GM11168 (cell line): ENCODE measurements at regions not wholly inside any gene's neighbourhood (a gene's known extent, or its start where the extent isn't known, plus 50 kb on each side); places are given as distances from the start of the nearest gene placed in this dataset.

Source experiments
- in situ Hi-C: fragments of 300-500 bp; cut with MboI; formaldehyde crosslinking; loops from one replicate; pipeline ENCODE4 v1.12.0; 2022; ENCODE audit warnings: low sequenced_read_pairs; ENCODE audit not compliant: unreplicated experiment

DNA sequence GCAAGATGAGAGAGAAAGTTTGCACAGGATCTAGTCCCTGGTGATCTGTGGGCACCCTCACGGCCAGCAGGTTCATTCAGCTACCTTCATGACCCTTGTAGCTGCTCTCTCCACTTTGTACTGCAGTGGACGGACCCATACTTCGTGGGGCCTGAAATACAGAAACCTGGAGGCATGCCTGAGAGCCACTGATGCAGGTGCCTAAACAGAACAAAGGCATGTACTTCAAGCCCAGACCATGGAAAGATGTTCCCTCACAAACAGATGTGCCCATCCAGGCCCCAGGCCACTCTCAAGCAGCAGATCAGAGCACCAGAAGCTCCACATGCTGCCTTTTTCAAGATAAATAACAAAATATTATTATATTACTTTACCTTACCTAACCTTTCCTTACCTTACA is 1629.0 kb downstream of the ARAP2 start:
- in situ Hi-C loops = no loop called here

DNA sequence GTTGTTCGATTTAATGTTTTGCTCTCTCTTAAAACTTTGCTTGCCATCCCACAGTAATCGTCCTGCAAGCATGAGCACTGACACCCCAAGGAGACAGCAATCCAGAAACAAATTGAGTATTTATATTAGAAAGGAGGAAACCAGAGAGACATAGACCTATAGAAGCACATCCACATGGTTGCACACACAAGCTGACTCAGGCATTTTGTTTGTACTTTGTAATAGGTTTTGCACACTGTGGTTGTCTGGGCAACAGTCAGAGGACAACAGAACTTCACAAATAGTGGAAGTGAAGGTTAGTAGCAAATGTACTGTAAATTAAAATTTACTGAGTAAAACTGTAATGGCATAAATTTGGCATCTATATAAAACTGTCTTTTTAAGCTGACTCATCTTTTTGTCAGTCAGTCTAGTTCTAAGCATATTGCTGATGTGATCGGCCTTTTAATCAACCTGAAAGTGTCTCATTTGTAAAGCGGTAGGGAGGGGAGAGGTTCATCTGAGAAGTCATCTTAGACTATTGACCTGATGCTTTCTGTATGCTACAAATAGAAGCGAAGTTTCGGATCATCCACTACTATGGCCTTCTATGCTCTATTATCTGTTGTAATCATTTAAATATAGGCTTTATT is 1624.7 kb downstream of the ARAP2 start:
- in situ Hi-C loops = no loop called here

DNA sequence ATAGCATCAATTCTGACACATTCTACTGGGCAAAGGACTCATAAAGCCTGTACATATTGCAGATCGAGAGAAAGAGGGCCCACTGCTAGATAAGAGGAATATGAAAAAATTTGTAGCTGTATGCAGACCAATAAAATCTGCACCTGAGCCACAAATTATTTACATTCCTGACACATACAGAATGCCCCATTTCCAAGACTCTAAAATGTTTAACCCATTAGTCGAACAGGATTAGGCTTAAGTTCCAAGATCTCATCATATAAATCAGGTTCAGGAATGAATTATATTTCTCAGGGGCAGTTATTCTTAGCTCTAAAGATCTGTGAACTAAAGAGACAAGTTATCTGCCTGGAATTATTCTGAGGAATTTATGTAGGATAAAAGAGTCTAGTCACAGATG is 1615.8 kb downstream of the ARAP2 start:
- in situ Hi-C loops = no loop called here

DNA sequence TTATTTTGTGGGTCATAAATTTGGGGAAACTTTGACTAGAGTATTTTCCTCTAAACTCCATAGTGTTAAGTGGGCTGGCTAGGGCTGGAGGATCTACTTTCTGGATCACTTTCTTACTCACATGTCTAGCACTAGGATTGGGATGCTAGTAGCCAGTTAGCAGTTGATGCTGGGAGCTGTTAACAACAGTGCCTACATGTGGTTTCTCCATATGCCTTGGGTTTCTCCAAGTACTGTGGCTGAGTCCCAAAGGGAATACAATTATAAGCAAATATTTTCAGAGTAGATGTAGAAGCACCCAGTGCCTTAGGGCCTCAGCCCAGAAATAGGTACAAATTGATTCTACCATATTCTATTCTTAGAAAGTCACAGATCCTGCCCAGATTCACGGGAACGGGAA is 1614.9 kb downstream of the ARAP2 start:
- in situ Hi-C loops = no loop called here

DNA sequence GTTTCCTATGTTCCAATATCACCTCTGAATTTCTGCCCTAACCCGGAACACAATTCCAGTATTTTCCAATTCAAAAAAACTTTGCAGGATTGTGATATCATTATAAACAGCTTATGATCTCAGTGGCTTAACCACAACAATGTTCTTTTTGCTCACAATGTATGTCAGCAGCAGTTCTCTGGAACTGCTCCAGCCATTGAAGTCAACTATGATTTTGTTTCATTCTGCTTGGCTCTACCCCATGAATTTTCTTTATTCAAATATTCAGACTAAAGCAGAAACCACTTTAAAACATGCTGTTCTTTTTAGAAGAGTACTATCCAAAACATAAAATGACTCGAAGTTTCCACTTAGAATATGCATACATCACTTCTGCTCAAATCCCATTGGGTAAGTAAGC is 1611.1 kb downstream of the ARAP2 start:
- in situ Hi-C loops = no loop called here

DNA sequence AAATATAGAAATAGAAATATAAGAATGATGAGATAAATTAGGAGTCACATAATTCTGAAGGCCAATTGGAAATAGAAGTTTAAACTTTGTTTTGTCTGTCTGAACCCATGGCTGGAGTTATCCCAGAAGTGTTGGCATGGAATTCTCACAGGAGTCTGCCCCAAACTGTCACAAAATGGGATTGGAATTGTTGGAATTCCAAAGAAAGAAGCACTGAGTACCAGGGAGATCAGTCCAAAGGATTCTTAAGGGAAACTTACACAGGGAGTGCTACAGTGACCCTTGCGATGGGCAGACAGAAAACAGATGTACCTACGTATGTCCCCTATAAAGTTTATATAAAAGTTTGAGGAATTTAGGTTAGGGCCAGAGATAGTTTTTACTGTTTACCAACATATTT is 1607.7 kb downstream of the ARAP2 start:
- in situ Hi-C loops = no loop called here

DNA sequence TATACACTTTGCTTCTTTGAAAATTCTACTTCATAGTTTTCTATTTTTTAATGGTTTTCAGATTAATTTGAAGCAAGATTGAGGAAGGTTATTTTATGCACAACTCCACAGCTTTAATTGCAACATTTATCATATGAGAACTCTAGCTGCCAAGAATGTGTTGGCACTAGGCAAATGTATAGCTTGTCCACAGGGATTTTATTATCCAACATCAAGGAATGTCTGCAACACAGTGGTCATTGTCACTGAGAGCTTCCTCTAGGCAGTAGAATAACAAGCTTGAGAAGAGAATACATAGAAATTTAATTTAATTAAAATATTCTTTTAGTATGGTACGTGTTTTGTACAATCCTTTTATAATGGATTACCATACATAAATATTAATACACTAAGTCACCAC is 1600.8 kb downstream of the ARAP2 start:
- in situ Hi-C loops = no loop called here

DNA sequence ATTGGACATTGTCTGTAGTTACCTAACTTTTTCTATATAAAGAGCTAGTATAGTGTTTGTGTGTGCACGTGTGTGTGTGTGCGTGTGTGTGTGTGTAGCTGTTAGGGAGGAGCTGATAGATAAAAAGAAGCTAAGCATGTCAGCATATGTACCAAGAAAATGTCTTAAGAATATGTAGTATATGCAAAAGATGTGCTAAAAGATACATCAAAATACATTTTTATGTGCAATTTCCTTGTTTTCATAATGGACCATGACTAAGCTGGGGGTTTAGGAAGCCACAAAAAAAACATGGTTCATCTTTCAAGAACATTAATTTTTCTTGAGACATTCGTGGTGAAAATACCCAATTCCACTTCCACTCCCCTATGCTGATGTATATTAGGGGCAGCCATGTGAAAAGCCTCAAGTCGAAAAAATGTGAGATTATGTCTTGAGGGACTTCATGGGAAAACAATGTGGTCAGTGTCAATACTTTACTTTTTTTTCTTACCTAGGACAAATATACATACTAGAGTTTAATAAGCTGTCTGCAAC is 1599.7 kb downstream of the ARAP2 start:
- in situ Hi-C loops = no loop called here

DNA sequence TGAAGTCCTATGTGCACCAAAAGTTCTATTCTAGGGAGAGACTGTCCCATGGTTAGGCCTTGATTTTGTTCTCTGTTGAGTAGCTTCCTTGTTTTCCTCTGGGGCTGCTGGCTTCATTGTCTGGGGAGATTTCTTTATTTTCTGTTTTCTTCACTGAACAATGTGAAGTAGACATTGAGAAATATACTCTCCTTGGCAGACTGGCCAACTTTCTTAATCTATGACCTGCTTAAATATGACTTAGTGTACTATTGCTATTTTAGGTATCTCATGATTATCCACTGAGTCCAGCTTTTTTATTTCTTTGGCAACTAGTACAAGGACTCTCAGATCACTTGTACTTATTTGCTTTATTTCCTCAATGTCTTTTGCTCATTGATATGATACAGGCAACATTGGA is 1594.6 kb downstream of the ARAP2 start:
- in situ Hi-C loops = no loop called here

DNA sequence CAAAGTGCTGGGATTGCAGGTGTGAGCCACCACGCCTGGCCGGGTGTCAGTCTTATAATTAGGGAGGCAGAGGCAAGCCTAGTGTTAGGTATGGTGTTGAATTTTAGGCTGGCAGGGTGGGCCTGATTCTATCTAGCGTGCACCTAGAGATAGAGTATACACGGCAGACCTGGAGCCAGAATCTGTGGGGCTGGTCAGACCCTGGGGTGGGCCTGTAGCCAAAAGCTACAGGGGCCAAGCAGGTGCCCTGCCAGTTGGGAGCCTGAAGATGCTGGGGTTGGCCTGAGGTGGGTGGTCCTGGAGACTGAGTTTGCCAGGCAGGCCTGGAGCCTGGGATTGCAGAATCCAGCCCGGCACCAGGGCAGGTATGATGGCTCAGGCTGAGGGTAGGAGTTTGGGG is 1580.3 kb downstream of the ARAP2 start:
- in situ Hi-C loops = no loop called here

DNA sequence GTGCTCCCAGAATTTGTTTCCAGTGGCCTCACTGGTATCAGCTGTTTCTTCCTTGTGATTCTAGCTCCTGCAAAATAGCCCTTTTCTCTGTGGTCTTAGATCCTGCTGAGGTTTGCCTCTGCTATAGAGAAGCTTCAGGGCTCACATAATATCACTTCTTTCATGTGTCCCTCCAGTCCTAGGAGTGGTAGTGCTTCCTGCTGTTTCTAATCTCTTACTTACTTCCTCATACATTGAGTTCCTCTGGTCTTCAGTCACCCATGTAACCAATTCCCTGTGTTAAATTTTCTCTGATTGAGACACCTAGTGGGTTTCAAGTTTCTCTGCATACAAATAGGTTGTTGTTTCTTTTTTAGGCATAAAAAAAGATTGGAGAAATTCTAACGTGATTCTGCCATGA is 1567.9 kb downstream of the ARAP2 start:
- in situ Hi-C loops = no loop called here

DNA sequence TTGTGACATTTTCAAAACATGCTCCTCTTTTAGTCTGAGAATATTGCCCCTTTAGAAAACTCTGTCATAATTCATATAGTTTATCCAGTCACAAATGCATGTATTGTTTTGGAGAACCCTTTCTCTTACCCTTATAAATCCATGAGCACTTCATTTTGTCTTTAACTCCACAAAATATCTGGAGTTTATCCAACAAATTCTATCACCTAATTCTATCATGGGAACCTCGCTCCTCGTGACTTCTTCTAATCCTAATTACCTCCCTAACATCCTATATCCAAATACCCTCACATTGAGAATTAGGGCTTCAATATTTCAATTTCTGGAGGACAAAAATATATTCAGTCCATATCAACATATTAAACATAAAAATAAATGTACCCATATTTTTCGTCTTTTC is 1565.9 kb downstream of the ARAP2 start:
- in situ Hi-C loops = no loop called here

DNA sequence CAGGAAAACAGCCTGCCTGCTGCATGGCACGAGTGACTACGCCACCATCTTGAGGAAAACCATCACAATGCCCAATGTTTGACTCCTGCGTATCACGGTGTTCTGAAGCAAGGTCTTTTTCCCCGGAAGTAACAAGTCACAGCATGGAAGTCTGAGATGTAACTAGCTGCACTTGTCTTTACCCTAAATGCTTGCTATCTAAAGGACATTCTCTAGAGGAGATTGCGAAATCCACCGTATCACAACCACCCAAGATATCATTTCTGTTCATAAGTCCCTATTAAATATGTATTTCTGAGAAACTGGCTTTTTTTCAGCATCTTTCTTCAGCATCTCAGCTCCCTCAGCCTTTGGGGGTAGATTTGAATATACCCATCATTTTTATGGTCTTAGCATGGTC is 1565.1 kb downstream of the ARAP2 start:
- in situ Hi-C loops = no loop called here

DNA sequence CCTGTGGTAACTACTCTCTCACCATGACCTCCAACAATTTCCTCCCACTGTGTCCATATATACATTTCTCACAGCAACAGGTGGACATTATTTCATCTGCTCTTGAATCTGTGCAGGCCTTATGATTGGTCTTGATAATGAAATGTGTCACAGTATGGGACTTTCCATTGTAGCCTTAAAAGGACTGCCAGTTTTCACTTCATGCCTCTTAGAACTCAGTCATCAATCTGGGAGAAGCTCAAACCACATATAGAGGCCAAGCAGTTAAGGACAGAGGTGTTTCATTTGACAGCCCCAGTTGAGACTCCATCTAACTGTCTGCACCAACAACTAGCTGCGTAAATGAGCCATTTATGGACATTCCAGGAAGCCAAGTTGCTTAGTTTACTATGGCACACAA is 1534.8 kb downstream of the ARAP2 start:
- in situ Hi-C loops = no loop called here

DNA sequence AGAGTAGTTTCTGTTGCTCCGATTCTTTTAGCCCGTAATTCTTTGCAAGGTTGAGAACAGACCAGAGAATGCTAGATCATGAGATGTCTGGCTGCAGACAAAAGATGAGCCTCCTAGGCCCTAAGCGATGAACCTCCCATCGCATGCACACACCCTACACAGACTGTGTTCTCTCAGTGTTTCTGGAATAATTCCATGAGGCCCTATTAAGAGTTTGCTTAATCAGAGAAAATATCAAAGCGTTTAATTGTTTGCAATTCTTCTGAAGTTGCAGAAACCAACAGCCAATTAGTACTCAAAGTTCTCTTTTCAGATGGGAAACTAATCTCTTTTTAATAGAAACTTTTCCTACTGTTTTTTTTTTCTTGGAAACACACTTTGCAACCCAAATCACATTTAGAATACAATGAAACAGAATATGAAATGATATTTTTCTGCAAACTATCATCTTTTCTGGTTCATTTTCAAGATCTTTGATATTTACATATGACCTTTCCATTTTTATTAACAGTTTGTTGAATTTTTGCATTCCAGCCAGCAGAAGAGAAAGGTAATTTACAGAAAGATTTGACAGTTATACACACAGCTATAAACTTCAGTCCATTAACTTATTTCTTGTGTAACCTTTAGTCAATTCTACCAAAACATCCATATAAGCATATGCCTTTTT is 1525.6 kb downstream of the ARAP2 start:
- in situ Hi-C loops = no loop called here

DNA sequence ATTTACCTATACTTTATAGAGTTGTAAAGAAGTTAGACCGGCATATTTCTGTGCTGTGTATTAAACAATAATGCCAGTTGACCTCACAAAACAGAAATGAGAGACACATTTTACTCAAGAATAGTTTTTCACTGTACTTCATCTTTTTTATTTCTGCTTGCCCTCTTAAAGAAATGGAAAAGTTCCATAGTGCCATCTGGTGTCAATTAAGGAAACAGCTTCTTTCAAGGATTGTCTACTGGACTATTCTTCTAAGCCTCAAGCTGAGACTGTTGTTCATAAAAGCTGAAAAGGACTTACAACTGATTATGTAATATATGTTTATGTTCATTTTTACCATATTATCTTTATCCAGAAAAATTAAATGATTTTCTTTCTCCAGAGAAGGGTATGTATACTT is 1523.7 kb downstream of the ARAP2 start:
- in situ Hi-C loops = no loop called here

DNA sequence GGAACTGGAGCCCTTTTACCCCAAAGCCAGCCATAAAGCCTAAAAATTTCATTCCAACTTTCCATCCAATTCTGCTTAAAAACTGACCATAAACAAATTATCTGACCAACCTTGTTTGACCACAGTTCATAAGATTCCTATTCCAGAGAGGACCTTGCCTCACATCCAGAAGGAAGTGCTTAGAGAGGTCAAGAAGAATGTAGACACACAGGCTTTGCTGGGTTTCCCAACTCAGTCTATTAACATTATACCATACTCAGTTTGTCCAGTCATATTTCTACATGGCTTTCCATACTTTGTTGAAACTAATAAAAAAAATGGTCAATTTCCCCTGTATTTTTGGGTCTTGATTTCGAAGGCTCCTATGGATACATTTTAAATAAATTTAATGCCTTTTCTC is 1522.5 kb downstream of the ARAP2 start:
- in situ Hi-C loops = no loop called here

DNA sequence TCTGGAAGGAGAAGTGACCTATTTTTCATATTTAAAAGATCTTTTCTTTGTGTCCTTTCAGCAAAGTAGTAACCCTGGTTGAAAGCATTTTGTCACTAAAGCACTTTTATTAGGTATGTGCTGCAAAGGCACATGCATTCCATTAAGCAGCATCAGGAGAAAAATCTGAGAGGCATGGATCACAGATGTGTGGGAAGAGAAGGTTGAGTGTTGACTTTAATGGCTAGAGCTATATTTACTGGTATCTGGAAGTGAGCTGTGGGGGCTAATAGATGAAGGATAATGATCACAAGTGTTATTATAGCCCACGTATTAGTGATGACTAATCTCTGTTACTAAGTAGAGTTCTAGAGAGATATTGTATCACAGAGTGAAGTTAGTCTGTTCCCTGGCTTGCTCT is 1520.7 kb downstream of the ARAP2 start:
- in situ Hi-C loops = no loop called here

DNA sequence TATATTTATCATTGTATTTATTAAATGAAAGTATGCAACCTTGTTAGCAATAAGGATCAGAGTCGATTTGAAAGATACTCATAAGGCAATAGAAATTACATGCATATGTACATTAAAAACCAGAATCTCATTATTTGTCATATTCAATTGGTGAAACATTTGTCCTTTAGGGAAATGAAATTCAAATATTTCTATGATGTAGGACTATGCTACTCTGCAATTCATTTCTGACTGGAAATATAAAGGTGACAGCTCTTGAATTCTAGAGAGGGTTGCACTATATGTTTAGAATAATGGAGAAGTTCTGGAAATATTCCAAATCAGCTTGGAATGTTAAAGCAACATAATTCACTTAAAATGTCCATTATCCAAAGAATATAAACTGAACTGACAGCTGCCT is 1519.8 kb downstream of the ARAP2 start:
- in situ Hi-C loops = no loop called here

DNA sequence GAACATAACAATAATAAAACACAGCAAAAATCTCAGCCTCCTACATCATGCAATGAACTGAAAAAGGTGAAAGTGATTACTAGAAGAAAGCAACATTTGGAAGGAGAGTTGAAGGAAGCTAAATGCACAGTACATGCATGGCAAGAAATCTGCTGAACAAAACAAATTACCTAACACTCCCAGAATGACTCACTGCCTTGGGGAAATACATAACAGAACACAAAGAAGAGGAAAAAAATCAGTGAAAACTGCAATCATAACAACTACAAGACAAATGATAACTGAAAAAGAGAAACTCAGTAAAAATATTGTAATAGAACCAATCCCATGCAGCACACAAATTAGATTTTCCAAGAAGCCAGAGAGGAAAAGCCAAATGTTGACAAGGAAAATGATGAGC is 1513.2 kb downstream of the ARAP2 start:
- in situ Hi-C loops = no loop called here

DNA sequence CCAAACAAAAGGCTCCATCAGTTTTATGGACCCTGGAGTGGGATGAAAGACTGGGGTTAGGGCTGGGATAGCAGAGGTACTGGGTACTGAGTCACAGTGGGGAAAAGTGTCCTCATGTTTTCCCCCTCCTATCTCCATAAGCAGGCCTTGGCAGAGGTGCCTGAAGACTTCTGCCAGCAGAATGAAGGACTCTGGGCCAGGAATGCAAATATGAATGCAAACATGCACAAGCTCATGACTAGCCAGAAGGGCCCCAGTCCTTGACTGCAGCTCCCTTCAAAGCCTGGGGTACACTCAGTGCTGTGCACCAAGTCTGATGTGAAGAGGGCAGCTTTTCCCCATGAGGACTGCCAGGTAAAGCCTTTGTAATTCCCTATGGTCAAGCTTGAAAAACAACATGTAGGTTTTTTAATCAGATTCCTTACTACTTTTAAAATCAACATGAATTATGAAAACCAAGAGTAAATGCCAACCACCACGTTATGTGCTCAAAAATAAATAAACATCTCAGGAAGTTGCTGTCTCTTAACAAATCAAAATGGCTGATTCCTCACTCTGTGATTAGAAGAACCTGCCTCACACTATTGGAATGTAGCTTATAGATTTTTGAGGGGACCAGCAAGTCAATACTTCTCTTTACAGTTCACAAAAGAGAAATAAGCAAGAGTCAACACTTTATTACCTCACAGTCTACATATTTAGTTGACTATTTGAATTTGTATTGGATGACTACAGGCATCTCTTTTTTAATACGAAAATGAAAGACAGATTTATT is 1512.0 kb downstream of the ARAP2 start:
- in situ Hi-C loops = no loop called here
